GM12873 (cell line): ENCODE measurements at regions not wholly inside any gene's neighbourhood (a gene's known extent, or its start where the extent isn't known, plus 50 kb on each side); places are given as distances from the start of the nearest gene placed in this dataset.

ENCODE experiments used
- CTCF ChIP-seq: IDR thresholded peaks from 2 replicates; pipeline ENCODE4 v1.5.1; 2012; ENCODE audit warnings: low read depth, mild to moderate bottlenecking, moderate library complexity, low read length, control low read depth; ENCODE audit not compliant: insufficient read depth; ENCODE audit errors: missing control alignments

GRCh38 chr7:22597844-22598243, 97.9 kb upstream of the STEAP1B start:
- TF ChIP-seq CTCF = no peak

DNA sequence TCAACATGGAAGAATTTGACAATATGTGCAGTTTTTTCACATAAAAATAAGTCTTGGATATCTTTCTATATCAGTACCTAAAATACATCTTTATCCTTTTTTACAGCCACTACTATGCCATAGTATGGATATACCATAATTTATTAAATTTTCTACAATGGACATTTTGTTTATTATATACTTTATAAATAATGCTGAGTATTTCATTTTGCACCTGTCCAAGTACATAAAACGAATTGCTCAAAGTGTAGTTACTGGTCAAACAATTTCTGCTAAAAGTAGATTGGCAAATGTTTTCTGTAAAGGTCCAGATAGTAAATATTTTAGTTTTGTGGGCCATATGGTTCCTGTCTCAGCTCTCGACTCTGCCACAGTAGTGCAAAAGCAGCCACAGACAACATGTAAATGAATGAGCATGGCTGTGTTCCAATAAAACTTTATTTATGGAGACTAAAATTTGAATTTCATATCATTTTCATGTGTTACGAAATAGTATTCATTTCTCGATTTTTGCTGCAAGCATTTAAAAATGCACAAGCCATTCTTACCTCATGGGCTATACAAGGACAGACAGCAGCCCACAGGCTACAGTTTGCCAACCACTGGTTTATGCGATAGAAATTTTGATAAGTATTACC, 96.9 kb upstream of the STEAP1B start:
- no peak for TF ChIP-seq CTCF

DNA sequence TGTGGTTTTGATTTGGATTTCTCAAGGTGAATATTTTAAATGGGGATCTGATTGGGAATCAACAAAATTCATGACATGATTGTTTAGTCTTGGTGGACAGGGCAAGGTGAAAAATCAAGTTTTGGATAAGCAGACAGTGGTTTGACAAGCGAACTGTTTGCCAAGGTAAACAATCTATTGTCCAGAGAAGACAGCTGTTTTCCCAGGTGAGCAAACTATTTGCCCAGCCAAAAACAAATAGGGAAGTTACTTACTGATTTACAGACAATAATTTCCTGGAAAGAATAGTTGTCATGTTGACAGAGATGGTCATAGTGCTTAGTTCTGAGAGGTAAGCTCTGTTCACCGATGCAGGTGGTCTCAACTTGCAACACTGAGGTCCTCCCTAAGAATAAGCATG, 94.0 kb upstream of the STEAP1B start:
- TF ChIP-seq CTCF = no peak

DNA sequence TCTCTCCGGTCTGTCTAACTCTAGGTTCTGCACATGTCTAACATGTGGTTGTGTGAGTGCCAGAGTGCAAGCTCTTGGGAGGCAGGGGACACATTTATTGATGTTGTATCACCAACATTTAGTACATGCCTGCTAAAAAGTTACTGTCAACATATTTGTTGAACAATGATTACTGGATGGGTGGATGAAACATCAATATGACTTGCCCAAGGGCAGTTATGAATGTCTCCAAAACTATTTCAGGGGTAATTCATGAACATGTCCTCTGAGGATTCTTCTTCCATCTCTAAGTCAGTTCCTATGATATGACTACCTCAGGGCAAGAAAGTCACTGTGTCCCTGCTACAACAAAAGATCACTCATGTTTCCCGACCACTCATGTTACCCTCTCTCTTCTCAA, 91.3 kb upstream of the STEAP1B start:
- no peak for TF ChIP-seq CTCF

- TF ChIP-seq CTCF = no peak
These were observed 89.7 kb upstream of the STEAP1B start for GRCh38 chr7:22589641-22590201.

GRCh38 chr7:22588351-22588750, 88.4 kb upstream of the STEAP1B start:
- TF ChIP-seq CTCF = no peak

- TF ChIP-seq CTCF = no peak
These were observed 87.3 kb upstream of the STEAP1B start for GRCh38 chr7:22587322-22587721.
